ENCODE measurements at regions not wholly inside any gene's neighbourhood (a gene's known extent, or its start where the extent isn't known, plus 50 kb on each side); places are given as distances from the start of the nearest gene placed in this dataset.

DNA sequence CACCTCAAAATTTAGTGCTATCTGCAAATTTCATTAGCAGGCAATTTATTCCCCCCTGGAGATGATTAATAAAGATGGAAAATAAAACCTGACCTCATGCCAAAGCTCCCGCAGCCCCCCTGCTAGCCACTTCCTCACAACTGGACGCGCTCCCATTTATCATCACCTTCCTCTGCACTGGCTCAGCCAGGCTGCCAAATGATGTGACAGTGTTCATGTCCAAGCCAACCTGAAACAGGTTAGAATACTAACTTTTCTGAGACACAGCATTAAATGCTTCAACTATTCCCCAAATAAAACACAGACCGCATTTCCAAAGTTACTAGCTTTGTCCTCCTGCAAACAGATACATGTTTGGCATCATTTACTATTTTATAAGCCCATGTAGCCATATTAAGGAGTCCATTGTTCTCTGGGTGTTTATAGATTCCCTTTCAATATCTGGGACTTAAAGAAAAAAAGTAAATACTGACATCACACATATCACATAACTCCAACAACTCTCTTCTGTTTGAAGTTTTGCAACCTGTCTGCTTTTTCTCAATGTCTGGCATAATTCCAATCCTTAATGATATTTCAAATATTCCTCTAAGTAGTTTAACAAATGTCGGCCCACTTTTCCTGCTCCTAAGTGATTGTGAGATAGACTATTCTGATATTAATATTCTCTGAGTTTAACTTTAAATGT lies 829.7 kb upstream of the FAT3 start:
- no peak overlapping the region for H3K4me3 Mint-ChIP-seq
- ATAC-seq (ENCODE audit: low read depth) (no peak), DNase-seq (no peak)
- H3K27me3 Mint-ChIP-seq, result no peaks in the 10 kb centered on the region
- no peaks in the 10 kb centered on the region for H3K4me1 Mint-ChIP-seq
- no peak overlapping the region for H3K27ac Mint-ChIP-seq
- peaks cover 4% of the 10 kb centered on the region for H3K9me3 Mint-ChIP-seq
- H3K36me3 Mint-ChIP-seq, result no peaks in the 10 kb centered on the region
- POLR2A ChIA-PET, result no interaction called here

DNA sequence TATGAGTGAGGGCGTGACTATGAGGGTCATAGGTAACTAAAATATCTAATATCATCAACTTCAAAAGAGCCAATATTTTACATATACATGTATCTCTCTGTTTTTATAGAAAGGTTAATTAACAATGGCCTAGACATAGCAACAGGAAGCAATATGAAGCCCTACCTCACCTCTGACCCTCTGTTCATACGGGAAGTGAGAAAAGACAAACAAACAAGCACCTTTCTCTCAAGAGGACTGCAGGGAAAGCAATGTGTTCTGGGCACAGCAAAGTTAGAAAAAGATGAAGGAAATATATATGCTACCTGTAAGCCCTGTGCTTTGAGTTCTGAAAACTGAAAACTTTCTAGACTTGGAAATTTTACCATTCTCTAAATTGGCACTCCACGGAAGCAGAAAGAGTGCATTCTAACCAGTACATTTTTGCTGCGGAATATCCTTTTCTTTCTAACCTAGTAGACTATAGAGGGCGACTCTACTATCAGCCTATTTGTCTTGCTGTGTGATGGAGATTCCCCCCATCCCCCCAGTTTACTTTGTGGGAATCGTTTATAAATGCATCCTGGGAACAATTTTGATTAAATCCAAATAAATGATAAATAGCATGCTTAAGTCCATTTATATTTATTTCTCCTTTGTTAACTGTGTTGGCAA lies 830.4 kb upstream of the FAT3 start:
- POLR2A ChIA-PET, result no interaction called here
- Mint-ChIP-seq H3K4me3 (no peak overlapping the region), H3K9me3 (peaks cover 4% of the 10 kb centered on the region), H3K27ac (no peak overlapping the region), H3K4me1 (no peaks in the 10 kb centered on the region), H3K27me3 (no peaks in the 10 kb centered on the region), H3K36me3 (no peaks in the 10 kb centered on the region)
- DNase-seq (no peak), ATAC-seq (ENCODE audit: low read depth) (no peak)

DNA sequence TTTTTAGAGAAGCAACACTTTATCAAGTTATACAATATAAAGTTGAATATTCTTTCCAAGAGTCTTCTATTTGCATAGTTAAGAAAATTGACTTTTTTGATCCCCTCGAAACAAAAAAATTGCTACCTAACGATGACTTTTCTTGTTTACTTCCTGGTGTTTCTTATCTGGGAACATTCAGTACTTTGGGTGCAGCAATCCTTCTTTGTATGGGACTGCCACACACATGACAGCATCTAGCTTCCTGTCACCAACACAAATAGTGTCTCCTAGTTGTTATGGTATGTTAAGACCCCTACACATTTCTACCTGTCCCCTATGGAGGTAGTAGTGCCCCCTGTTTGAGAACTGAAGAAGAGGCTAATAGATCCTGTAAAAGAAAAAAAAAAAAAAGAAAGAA lies 841.7 kb upstream of the FAT3 start:
- DNase-seq (no peak), ATAC-seq (ENCODE audit: low read depth) (no peak)
- Mint-ChIP-seq H3K27me3 (no peaks in the 10 kb centered on the region), H3K4me3 (no peak overlapping the region), H3K9me3 (peaks cover 5% of the 10 kb centered on the region), H3K4me1 (no peaks in the 10 kb centered on the region), H3K36me3 (no peaks in the 10 kb centered on the region), H3K27ac (no peak overlapping the region)
- POLR2A ChIA-PET, result no interaction called here

- no peaks in the 10 kb centered on the region for H3K27me3 Mint-ChIP-seq
- ATAC-seq (ENCODE audit: low read depth), result no peak
- no peaks in the 10 kb centered on the region for H3K4me1 Mint-ChIP-seq
- H3K27ac Mint-ChIP-seq, result no peak overlapping the region
- no peaks in the 10 kb centered on the region for H3K9me3 Mint-ChIP-seq
- no peak overlapping the region for H3K4me3 Mint-ChIP-seq
- POLR2A ChIA-PET, result no interaction called here
- no peak for DNase-seq
- H3K36me3 Mint-ChIP-seq, result no peaks in the 10 kb centered on the region
These were observed 849.8 kb upstream of the FAT3 start for GRCh38 chr11:91374794-91375193.

GRCh38 chr11:91373497-91373896 lies 851.1 kb upstream of the FAT3 start:
- Mint-ChIP-seq H3K4me3 (no peak overlapping the region), H3K27me3 (no peaks in the 10 kb centered on the region), H3K36me3 (no peaks in the 10 kb centered on the region), H3K9me3 (peaks cover 1% of the 10 kb centered on the region), H3K27ac (no peak overlapping the region), H3K4me1 (no peaks in the 10 kb centered on the region)
- DNase-seq (no peak), ATAC-seq (ENCODE audit: low read depth) (no peak)
- POLR2A ChIA-PET, result no interaction called here

- Mint-ChIP-seq H3K4me1 (no peaks in the 10 kb centered on the region), H3K36me3 (no peaks in the 10 kb centered on the region), H3K27me3 (no peaks in the 10 kb centered on the region), H3K27ac (no peak overlapping the region), H3K4me3 (no peak overlapping the region), H3K9me3 (peaks cover 4% of the 10 kb centered on the region)
- DNase-seq, result no peak
- no peak for ATAC-seq (ENCODE audit: low read depth)
- POLR2A ChIA-PET, result no interaction called here
These were observed 857.8 kb upstream of the FAT3 start for GRCh38 chr11:91366816-91367215.

DNA sequence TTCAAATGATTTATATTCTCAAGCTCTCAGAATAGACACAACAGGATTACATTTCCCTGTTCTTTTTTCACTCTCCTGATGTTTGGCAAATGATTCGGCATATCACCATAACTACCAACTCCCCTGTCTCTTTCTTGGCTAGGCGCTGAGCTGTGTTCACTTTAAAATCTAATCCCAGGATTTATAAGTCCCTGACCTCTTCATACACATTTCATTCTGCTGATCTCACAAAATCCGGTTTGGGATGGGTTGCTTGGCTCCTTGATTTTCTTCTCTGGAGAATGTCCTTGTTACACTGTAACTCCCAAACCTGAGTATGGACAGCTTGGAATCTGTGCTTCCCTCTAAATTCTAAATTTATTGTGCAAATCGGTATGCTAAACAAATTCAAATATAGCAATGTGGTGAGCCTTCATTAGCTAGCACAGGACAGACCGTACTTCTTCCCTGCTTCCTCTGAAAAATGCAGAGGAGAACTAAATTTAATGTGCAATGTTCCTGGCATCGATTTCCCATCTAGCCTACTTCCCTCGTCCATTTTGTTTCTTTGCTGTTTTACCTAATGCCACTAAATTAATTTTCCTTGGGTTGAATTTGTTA lies 858.5 kb upstream of the FAT3 start:
- H3K4me3 Mint-ChIP-seq, result no peak overlapping the region
- ATAC-seq (ENCODE audit: low read depth) (no peak), DNase-seq (no peak)
- peaks cover 4% of the 10 kb centered on the region for H3K9me3 Mint-ChIP-seq
- POLR2A ChIA-PET, result no interaction called here
- no peaks in the 10 kb centered on the region for H3K27me3 Mint-ChIP-seq
- no peaks in the 10 kb centered on the region for H3K4me1 Mint-ChIP-seq
- H3K36me3 Mint-ChIP-seq, result no peaks in the 10 kb centered on the region
- H3K27ac Mint-ChIP-seq, result no peak overlapping the region

- no peaks in the 10 kb centered on the region for H3K36me3 Mint-ChIP-seq
- DNase-seq, result no peak
- no peak overlapping the region for H3K4me3 Mint-ChIP-seq
- no peaks in the 10 kb centered on the region for H3K4me1 Mint-ChIP-seq
- peaks cover 4% of the 10 kb centered on the region for H3K9me3 Mint-ChIP-seq
- H3K27me3 Mint-ChIP-seq, result no peaks in the 10 kb centered on the region
- H3K27ac Mint-ChIP-seq, result no peak overlapping the region
- POLR2A ChIA-PET, result no interaction called here
- no peak for ATAC-seq (ENCODE audit: low read depth)
These were observed 873.7 kb upstream of the FAT3 start for GRCh38 chr11:91350931-91351330.

GRCh38 chr11:91326751-91327150 lies 897.9 kb upstream of the FAT3 start:
- Mint-ChIP-seq H3K4me1 (no peaks in the 10 kb centered on the region), H3K4me3 (no peak overlapping the region), H3K27ac (no peak overlapping the region), H3K9me3 (peaks cover 3% of the 10 kb centered on the region), H3K27me3 (no peaks in the 10 kb centered on the region), H3K36me3 (no peaks in the 10 kb centered on the region)
- POLR2A ChIA-PET, result no interaction called here
- ATAC-seq (ENCODE audit: low read depth), result no peak
- DNase-seq, result no peak

DNA sequence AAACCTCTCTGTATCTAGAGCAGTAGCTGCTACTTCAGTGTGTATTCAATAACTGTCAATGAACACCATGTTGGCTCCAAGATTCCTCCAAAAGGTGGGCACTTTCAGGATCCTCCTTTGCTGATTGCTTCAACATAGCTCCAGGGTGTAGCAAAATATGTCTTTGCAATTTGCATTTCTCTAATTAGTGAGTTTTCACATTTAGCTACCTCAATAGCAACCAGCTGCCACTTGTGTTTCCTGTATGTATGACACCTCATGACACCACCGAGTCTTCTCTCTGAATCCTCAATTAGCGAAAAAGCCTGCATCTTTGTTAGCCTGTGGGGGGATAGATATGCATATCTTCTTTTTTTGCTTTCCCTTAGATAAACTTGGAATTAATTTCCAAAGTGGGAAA lies 898.3 kb upstream of the FAT3 start:
- Mint-ChIP-seq H3K4me3 (no peak overlapping the region), H3K27me3 (no peaks in the 10 kb centered on the region), H3K36me3 (no peaks in the 10 kb centered on the region), H3K27ac (no peak overlapping the region), H3K4me1 (no peaks in the 10 kb centered on the region), H3K9me3 (peaks cover 3% of the 10 kb centered on the region)
- no peak for DNase-seq
- ATAC-seq (ENCODE audit: low read depth), result no peak
- POLR2A ChIA-PET, result no interaction called here

DNA sequence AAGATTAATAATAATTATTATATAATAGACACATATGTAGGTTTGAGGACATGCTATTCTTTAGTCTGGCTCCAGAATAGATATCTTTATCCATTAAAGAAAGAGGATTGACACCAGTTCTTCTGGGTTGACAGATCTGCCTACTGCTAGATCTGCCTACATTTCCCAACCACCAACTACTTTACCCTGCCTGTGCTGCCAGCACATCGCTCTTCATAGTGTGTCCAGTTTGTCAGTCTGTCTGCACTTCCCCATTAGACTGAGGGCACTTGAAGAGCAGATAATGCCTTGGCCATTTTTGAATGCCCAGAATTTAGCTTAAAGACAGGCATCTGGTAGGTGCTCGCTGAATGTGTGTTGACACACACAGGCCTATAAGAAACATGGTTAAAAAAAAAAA lies 910.1 kb upstream of the FAT3 start:
- H3K9me3 Mint-ChIP-seq, result peaks cover 3% of the 10 kb centered on the region
- no peaks in the 10 kb centered on the region for H3K27me3 Mint-ChIP-seq
- DNase-seq, result no peak
- no peak overlapping the region for H3K27ac Mint-ChIP-seq
- H3K4me3 Mint-ChIP-seq, result no peak overlapping the region
- H3K36me3 Mint-ChIP-seq, result no peaks in the 10 kb centered on the region
- H3K4me1 Mint-ChIP-seq, result no peaks in the 10 kb centered on the region
- ATAC-seq (ENCODE audit: low read depth), result no peak
- POLR2A ChIA-PET, result no interaction called here

DNA sequence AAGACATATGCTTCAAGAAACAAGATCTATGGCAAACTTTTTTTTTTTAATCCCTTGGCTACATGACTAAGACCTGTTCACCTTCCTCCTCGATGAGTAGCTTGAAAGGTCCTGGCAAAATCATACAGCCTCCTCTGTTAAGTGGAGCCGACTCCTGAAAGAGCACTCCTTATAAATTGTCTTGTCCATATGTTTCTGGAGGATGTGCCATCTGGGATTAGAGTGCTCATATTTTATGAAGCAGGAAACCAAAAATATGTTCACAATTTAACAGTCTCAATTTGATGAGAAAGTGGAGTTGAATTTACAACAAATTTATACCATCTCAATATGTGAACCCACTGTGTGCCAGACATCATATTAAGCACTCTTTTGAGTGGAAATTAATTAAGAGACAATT lies 912.1 kb upstream of the FAT3 start:
- Mint-ChIP-seq H3K27ac (no peak overlapping the region), H3K36me3 (no peaks in the 10 kb centered on the region), H3K4me3 (no peak overlapping the region), H3K4me1 (no peaks in the 10 kb centered on the region), H3K27me3 (no peaks in the 10 kb centered on the region), H3K9me3 (peaks cover 2% of the 10 kb centered on the region)
- no peak for DNase-seq
- ATAC-seq (ENCODE audit: low read depth), result no peak
- POLR2A ChIA-PET, result no interaction called here

- POLR2A ChIA-PET, result no interaction called here
- no peaks in the 10 kb centered on the region for H3K4me1 Mint-ChIP-seq
- no peak overlapping the region for H3K4me3 Mint-ChIP-seq
- DNase-seq, result no peak
- H3K9me3 Mint-ChIP-seq, result peaks cover 2% of the 10 kb centered on the region
- no peak for ATAC-seq (ENCODE audit: low read depth)
- H3K27me3 Mint-ChIP-seq, result no peaks in the 10 kb centered on the region
- H3K36me3 Mint-ChIP-seq, result no peaks in the 10 kb centered on the region
- no peak overlapping the region for H3K27ac Mint-ChIP-seq
These were observed 914.5 kb upstream of the FAT3 start for GRCh38 chr11:91310085-91310484.

DNA sequence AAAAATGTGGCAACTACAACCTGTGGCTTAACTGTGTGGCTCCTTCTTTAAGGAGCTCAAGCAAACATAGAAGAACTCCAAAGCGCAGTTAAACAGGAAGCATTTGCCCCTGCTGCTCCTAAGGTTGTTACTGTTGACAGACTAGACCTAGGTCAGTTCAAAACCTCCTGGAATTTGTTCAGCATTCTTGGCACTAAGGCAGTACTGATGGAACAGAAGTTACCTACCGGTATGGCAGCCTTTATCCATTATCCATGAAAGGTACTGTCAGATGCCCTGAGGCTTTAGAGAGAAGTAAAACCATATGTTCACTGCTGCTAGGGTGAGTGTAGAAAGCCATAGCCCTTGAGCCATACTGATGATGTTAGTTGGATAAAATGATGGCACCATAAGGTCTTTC lies 916.5 kb upstream of the FAT3 start:
- DNase-seq (no peak), ATAC-seq (ENCODE audit: low read depth) (no peak)
- Mint-ChIP-seq H3K4me1 (no peaks in the 10 kb centered on the region), H3K36me3 (no peaks in the 10 kb centered on the region), H3K9me3 (peaks cover 2% of the 10 kb centered on the region), H3K27me3 (no peaks in the 10 kb centered on the region), H3K27ac (no peak overlapping the region), H3K4me3 (no peak overlapping the region)
- POLR2A ChIA-PET, result no interaction called here

Data from activated naive CD8-positive, alpha-beta T cell treated with anti-CD3 and anti-CD28 coated beads, Interleukin-2, amount 10 ng/mL, durations not matched to agents 7 days and 5 days (primary cell).